ENCODE measurements at regions not wholly inside any gene's neighbourhood (a gene's known extent, or its start where the extent isn't known, plus 50 kb on each side); places are given as distances from the start of the nearest gene placed in this dataset.

GRCh38 chr18:76570856-76571255 is 75.8 kb upstream of the ZNF516 start:
- TF ChIP-seq CTCF (IDR thresholded peaks at IDR 0.05), result no peak
- TF ChIP-seq ZFX (IDR thresholded peaks at IDR 0.05; ENCODE audit: borderline replicate concordance), result no peak
